Gastrocnemius medialis (tissue), 4 donors: ENCODE measurements at regions not wholly inside any gene's neighbourhood (a gene's known extent, or its start where the extent isn't known, plus 50 kb on each side); places are given as distances from the start of the nearest gene placed in this dataset.

ENCODE experiments used
- POLR2A ChIP-seq, 2 donors: fragments of 450-650 bp; IDR thresholded peaks; one replicate each; pipeline ENCODE4 v1.6.1; 2017; ENCODE audit warnings: antibody characterized with exemption in 2 of 2, mild to moderate bottlenecking in 2 of 2, moderate library complexity in 2 of 2
- TF ChIP-seq, protein P1 (sequence below), 5 experiments: fragments of 450-650 bp in 3 of 5; fragments of 200-600 bp in 2 of 5; sonication (generic) in 2 of 5; IDR thresholded peaks in 4 of 5; conservative IDR thresholded peaks in 1 of 5; 1 replicate in 4 of 5; 2 replicates in 1 of 5; pipeline ENCODE4 v1.5.1; 2016 to 2019; ENCODE audit warnings: antibody characterized with exemption in 5 of 5, mild to moderate bottlenecking in 3 of 5, moderate library complexity in 3 of 5

GRCh38 chr5:67730917-67731474 lies 484.6 kb upstream of the PIK3R1 start:
- TF ChIP-seq, protein P1, sequence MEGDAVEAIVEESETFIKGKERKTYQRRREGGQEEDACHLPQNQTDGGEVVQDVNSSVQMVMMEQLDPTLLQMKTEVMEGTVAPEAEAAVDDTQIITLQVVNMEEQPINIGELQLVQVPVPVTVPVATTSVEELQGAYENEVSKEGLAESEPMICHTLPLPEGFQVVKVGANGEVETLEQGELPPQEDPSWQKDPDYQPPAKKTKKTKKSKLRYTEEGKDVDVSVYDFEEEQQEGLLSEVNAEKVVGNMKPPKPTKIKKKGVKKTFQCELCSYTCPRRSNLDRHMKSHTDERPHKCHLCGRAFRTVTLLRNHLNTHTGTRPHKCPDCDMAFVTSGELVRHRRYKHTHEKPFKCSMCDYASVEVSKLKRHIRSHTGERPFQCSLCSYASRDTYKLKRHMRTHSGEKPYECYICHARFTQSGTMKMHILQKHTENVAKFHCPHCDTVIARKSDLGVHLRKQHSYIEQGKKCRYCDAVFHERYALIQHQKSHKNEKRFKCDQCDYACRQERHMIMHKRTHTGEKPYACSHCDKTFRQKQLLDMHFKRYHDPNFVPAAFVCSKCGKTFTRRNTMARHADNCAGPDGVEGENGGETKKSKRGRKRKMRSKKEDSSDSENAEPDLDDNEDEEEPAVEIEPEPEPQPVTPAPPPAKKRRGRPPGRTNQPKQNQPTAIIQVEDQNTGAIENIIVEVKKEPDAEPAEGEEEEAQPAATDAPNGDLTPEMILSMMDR (IDR thresholded peaks at IDR 0.05 in 4 of 5, conservative IDR thresholded peaks at IDR 0.05 in 1 of 5): no peak
- no peak for TF ChIP-seq POLR2A (IDR thresholded peaks at IDR 0.05)
